Activated CD4-positive, CD25-positive, alpha-beta regulatory T cell treated with anti-CD3 and anti-CD28 coated beads, Interleukin-2, amount 50 U/mL, for 24 hours (primary cell): ENCODE measurements at regions not wholly inside any gene's neighbourhood (a gene's known extent, or its start where the extent isn't known, plus 50 kb on each side); places are given as distances from the start of the nearest gene placed in this dataset.
"Not testable (repeated sequence)": the region's sequence is repeated elsewhere in the genome, so short reads cannot be mapped to it uniquely, and the experiment has no call there.

ENCODE experiments used
- ATAC-seq, 2 donors: fragments of 150-1000 bp; cut with Tn5 transposase; one replicate each; pipeline ENCODE4 v1.10.0; 2021; ENCODE audit warnings: mild to moderate bottlenecking in 1 of 2, moderate library complexity in 1 of 2

DNA sequence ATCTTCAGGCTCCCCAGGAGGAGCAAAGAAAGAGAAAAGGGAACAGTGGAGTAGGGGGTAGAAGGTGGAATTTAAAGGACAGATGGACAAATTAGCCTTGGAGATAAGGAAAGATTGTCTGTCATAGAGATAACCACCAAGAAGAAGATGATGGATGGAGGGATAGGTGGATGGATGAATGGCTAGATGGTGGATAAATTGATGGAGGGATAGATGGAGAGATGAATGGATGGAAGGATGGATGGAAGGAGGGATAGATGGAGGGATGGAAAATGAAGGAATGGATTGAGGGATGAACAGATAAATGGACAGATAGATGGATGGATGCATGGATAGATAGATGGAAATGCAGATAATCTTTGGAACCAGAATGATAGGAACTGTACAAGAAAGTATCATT is 102.8 kb downstream of the TNFAIP3 start:
- no peak for ATAC-seq

GRCh38 chr6:137970368-137970767 is 103.3 kb downstream of the TNFAIP3 start:
- peak; percentile 65 to 71 for ATAC-seq

- ATAC-seq, result no peak
Measured at GRCh38 chr6:137973201-137973600, 106.1 kb downstream of the TNFAIP3 start.

GRCh38 chr6:137975188-137975940 is 108.3 kb downstream of the TNFAIP3 start:
- peak; percentile 46 to 64 for ATAC-seq

DNA sequence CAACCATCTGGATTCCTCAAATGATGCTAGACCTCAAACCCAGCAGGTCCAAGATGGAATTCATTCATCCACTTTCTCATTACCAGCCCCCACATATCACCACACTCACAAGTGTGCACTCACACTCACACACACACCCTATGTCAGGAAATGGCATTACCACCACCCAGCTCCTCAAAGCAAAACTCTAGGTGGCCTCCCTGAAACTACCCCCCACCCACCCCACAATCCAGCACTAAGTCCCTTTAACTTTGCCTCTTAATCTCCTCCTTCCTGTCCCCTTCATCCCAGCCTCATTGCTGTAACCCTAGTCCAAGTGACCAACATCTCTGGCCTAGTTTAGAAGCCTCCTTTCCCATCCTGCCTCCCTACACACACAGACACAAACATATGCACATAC is 109.4 kb downstream of the TNFAIP3 start:
- no peak for ATAC-seq

DNA sequence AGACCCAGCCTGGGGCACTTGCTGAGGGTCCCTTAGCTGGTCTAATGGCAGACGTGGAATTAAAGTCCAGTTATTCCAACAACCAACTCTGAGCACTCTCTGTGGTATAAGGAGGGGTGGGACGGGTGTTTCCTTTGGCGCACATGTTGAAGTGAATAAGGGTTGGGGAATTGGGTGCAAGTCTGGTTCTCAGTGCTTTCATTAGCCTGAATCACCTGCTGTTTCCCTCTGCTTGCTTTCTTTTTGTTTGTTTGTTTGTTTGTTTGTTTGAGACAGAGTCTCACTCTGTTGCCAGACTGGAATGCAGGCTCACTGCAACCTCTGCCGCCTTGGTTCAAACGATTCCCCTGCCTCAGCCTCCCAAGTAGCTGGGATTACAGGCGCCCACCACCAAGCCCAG is 110.1 kb downstream of the TNFAIP3 start:
- ATAC-seq, result no peak

- no peak for ATAC-seq
Measured at GRCh38 chr6:137977814-137978213, 110.8 kb downstream of the TNFAIP3 start.

DNA sequence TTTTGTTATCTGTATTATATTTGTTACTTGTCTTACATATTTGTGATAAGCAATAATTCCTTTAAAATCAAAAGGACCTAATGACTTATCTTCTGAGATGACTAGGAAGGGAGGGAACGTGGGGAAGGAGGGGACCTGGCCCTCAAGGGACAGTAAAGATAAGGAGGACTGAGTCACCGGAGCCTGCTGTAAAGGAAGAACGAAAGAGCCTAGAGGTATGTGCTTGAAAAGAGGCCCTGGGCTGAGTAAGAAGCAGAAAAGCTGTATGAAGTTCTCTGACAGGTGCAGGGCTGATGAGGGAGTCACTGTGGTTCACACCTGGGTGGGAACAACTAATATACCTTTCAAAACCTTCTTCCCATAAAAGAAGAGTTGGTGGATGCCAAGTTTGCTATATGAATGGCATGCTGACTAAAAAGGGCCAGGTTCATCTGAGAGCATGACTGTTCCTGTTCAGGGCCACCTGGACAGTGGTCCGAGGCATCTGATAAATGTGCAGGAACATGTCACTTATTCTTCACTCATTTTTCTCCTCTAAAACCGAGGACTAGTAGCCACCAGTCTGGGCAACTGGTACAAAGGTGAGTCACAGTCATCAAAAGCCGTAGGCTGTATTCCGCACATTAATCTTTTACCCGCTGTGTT is 111.3 kb downstream of the TNFAIP3 start:
- peak; percentile 88 to 90 for ATAC-seq

DNA sequence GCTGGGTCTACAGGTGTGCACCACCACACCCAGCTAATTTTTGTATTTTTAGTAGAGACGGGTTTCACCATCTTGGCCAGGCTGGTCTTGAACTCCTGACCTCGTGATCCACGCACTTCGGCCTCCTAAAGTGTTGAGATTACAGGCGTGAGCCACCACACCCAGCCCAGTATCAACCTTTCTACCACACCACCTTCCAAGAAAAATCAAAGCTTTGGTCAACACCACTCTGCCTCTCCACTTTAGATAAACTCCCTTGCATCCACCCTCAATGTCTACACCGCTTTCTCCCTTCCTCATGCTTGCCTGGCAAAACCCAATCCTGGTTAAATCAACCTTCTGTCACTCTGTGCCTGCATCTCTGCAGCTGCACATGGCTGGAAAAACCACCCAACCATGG is 112.2 kb downstream of the TNFAIP3 start:
- not testable (repeated sequence) for ATAC-seq

DNA sequence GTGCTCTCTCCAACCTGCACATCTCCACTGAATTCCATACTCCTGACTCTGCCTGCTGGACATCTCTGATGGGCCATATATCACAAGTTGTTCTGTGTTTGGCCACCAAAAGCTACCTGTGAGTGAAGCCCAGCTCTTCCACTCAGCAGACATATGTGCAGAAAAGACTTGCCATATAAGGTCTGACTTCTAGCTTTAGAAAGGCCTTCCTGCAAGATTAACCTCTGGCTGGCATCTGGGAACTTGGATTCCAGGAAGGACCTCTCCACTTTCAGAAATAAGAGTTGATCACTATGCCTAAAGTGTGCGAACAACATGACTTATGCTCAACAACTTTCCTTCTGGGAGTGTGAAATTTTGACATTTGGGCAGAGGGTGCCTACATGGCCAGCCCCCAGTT is 113.7 kb downstream of the TNFAIP3 start:
- no peak for ATAC-seq

- no peak for ATAC-seq
Measured at GRCh38 chr6:137981758-137982157, 114.7 kb downstream of the TNFAIP3 start.

- no peak for ATAC-seq
Measured at GRCh38 chr6:137982418-137983189, 115.5 kb downstream of the TNFAIP3 start.

- ATAC-seq, result no peak
Measured at GRCh38 chr6:137983269-137983668, 116.2 kb downstream of the TNFAIP3 start.

DNA sequence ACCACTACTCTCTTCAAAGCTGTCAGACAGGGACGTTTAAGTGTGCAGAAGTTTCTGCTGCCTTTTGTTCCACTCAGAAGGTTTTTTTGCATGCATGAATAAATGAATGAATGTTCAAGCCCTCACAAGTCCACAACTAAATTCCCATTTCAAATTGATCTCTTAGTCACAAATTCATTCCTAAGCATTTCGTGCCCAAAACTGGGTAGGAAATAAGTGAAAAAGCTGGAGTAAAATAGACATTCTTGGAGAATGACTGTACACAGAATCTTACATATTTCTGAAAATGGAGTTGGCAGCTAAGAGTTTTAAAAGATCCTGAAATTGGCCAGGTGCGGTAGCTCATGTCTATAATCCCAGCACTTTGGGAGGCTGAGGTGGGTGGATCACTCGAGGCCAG is 117.6 kb downstream of the PERP start:
- ATAC-seq, result no peak

DNA sequence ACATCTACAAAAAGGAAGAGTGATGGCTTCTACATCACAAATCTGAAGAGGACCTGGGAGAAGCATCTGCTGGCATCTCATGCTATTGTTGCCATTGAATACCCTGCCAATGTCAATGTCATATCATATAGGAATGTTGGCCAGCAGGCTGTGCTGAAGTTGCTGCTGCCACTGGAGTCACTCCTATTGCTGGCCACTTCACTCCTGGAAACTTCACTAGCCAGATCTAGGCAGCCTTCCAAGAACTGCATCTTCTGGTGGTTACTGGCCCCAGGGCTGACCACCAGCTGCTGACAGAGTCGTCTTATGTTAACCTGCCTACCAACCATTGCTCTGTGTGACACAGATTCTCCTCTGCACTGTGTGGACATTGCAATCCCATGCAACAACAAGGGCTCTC is 111.8 kb downstream of the PERP start:
- ATAC-seq, result no peak

DNA sequence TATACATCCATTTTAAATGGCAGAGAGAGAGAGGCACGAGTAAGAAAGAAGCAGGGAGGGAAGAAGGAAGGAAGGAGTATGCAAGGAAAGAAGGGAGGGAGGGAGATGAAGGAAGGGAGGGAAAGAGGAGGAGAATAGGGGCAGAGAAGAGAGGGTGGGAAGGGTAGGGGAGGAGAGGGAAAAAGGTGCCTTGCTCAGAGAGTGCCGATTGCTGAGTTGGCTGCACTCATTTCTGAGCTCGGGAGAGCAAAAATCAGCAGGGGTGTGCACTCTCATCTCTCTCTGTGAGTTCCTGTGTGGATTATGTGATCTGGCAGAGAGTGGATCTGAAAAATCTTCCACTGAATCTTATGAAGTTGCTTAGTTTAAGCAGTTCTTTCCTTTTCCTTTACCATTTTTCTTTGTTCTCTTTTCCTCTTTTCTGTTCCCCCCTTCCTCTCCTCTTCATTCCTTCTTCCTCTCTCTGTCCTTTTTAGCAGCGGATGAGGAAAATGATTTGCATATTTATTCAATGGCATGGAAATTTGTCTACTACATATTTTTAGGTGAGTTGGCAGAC is 108.7 kb downstream of the PERP start:
- no peak for ATAC-seq

DNA sequence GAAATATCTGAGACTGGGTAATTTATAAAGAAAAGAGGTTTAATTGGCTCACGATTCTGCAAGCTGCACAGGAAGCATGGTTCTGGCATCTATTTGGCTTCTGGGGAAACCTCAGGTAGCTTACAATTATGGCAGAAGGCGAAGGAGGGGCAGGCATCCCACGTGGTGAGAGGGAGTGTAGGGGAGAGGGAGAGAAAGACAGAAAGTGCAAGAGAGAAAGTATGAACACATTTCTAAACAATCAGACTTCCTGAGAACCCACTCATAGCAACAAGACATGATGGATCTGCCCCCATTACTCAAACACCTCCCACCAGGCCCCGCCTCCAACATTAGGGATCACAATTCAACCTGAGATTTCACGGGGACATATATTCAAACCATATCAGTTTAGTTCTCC is 107.4 kb downstream of the PERP start:
- ATAC-seq, result no peak

DNA sequence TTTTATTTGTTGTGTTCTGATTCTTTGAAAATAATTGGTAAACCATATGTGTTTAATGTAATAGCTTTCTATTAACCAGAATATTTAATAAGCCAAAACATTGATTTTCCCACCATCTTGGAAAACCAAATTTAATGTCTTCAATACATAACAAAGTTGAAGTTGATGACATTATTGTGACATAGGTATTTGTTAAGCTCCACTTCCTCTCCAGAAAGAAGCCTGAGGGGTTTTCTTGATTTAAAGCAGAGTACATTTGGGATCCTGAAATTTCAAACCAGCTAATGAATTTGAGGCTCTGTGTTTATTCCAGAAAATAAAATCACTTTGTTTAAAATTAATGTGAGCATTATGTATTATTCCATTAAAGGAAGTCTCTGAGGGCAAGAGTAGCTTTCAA is 106.3 kb downstream of the PERP start:
- no peak for ATAC-seq

- ATAC-seq, result peak in 1 of 2 donors; percentile 30
Measured at GRCh38 chr6:138001750-138002349, 105.4 kb downstream of the PERP start.

- peak in 1 of 2 donors; percentile 49 for ATAC-seq
Measured at GRCh38 chr6:138004430-138005287, 102.6 kb downstream of the PERP start.

GRCh38 chr6:138005846-138006245 is 101.4 kb downstream of the PERP start:
- ATAC-seq, result peak; percentile 13 to 20

DNA sequence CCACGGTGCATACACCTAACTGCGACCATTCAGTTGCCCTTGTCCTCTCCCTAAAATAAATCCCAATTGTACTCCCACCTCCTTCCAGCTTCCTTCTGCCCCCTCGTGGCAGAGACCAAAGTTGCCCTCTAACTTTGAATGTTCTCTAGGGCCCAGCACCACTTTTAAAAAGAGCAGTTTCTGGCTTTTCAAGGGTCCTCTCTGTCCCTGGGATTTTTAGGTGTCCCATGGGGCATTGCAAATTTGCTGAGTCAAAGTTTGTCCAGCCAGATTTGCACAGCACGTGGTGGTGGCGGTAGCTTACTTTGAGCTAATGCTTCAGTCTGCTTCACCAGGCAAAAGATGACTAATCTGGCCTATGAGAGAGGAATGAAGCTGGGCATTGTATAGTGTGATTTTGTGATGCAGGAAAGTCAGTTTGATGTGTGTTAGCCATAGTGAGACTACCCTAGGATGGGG is 100.2 kb downstream of the PERP start:
- no peak for ATAC-seq
